ENCODE measurements at regions not wholly inside any gene's neighbourhood (a gene's known extent, or its start where the extent isn't known, plus 50 kb on each side); places are given as distances from the start of the nearest gene placed in this dataset.

DNA sequence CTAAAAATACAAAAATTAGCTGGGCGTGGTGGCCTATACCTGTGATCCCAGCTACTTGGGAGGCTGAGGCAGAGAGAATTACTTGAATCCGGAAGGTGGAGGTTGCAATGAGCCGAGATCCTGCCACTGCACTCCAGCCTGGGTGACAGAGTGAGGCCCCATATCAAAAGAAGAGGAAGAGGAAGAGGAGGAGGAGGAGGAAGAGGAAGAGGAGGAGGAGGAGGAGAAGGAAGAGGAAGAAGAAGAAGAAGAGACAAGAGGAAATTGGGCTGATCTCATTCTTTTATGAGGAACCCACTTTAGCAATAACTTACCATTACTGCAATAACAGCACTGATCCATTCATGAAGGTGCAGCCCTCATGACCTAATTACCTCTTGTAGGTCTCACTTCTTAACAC lies 138.9 kb upstream of the GIMD1 start:
- no peak for DNase-seq

DNA sequence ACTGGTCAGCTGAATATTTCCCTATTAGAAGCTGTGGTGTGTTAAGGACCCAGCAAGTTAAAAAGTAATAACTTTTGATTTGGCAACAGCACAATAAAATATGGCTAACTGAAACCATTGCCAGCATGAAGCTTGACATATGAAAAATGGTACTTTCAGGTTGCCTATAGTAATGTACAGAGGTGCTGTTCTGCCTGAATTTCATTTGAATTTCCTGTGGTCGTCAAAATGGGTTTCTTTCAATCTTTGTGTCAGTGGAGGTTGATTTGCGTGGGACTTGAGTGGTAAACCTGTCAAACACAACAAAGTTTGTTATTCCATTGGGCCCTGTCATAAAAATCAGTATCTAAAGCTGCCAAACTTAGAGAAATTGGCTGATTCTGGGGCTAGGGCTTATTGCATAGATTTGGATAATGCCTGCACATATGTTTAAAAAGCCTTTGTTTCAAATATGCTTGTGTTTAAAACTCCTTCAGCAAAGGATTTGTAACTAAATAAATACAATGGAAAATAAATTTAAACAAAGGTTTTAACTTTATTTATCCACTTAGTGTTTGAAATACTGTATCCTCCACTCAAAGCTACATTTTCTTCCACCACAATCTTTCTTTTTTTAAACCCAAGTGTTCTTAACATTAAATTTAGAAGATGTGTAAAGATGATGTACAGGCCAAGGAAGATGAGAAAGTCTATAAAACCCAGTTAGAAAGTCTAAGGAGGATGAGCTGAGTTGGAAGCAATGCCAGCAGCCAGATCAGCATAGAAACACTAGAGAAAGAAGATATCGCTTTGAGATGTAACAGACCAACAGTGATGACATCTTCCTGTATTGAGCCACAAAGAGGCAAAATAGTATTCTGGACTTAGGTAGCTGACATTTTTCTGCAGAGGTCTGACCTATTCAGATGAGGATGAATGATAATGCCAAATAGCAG lies 134.8 kb upstream of the GIMD1 start:
- DNase-seq: no peak

DNA sequence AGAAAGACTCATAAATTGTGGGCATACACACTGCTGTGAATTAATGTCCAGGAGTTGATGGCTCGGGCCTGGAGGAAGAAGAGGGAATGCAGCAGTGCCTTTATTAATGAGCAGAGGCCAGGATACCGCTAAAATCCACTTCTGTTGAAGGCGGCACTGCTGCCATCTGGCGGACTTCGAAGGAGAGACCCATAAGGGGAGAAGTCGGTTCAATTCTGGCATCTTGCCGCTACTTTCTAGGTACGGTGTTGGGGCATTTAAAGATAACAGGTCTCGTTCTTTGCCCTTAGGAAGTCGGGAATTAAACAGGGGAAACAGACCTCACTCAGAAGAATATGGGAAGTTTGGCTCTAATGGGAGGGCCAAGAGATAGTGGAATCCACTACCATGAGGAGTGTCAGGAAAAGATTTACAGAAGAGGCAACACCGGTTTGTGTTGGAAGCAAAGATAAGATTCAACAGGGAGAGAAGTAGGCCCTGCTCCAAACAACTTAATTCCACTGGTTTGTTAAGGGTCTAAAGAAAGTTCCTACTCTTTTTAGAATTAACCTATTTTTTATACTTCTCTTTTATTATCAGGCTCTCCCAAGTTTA lies 133.6 kb upstream of the GIMD1 start:
- DNase-seq: peak; percentile 0

DNA sequence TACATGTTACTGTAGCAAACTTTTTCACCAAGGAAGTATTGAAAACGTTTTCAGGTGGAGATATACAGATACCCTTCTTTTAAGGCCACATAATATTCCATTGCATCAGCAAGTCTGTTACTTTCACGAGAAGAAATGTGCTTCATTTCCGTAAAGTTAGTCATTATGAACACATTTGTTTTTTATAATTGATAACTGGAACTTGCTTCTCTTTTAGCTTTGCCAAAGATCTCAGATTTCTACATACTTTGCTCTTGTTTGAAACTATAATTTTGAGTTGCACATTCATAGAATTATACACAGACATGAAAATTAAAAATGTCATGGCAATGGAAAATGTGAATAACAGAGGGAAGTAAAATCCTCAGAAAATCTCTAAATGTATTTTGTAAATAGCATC lies 128.7 kb upstream of the GIMD1 start:
- no peak for DNase-seq

DNA sequence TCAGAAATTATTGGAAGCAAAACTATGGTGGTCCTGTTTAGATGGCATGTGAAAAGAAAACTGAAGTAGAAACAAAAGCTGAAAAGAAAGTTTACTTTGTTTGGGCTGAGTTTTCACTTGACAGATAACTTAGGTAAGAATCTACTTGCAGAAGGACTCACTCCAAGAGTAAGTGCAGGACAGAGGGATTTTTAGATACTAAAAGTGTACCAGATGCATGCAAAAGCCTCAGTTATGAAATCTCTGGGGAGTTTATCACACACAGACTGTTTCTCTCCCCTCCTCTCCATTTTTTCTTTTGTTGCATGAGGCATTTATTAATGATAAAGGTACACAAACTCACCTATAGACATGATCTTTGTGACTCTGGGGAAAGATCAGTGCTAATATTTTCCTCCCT lies 127.5 kb upstream of the GIMD1 start:
- no peak for DNase-seq

DNA sequence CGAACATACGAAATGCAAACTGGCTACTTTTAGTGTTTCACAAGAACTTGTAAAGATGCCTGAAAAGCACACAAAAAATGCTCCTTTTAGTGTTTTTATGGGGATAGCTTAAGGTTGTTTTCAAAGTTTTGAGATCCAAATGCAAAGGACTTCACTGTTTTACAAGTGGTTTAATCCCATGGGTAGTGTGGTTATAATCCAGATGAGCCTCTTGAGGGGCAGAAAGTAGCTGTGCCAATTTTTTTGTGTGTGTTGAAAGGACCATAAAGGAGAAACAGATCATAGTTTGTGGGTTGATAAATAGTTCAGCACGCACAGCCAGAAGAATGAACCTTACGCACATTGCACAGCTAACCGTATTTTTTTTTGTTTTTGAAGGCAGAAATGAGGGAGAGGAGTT lies 126.9 kb upstream of the GIMD1 start:
- no peak for DNase-seq

DNA sequence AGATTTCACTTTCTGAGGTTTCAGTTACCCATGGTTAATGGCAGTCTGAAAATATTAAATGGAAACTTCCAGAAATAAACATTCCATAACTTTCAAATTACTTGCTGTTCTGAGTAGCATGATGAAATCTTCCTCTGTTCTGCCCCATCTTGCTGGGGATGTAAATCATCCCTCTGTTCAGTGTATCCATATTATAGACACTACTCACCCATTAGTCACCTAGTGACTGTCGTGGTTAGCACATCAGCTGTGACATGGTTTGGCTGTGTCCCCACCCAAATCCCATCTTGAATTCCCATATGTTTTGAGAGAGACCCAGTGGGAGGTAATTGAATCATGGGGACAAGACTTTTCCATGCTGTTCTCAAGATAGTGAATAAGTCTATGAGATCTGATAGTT lies 125.5 kb upstream of the GIMD1 start:
- DNase-seq: no peak

DNA sequence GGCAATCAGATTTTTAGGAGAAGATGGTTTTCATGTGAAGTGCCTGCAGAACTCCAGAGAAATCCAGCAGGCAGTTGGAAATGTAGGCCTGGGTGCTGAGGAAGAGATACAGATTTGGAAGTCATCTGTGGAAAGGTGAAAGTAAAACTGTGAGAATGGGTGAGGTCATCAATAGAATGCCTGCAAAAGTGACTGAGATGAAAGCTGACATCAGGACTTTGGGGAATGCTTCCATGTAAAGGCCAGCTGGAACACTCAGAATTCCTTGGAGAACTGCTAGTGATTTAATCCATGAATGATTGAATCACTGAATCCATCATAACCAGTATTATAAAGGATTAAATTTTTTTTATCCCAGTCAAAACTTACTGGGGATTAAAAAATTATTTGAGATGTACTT lies 124.5 kb upstream of the GIMD1 start:
- DNase-seq: no peak

DNA sequence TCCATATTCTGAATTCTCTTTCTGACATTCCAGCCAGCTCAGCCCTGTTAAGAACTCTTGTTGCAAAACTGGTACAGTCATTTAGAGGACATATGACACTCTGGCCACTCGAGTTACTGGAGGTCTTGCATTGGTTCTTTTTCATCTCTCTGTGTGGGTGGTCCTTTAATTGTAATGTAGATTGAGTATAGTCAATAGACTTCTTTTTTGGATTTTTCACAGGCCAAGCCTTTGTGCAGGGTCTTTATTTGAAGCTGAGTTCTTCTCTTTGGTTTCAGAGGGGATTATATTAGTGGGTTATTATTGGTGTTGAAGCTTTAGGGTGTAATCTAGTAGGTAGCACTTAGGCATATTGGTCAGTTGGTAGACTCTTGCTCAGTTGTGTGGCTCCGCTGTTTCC lies 118.0 kb upstream of the GIMD1 start:
- DNase-seq: no peak

DNA sequence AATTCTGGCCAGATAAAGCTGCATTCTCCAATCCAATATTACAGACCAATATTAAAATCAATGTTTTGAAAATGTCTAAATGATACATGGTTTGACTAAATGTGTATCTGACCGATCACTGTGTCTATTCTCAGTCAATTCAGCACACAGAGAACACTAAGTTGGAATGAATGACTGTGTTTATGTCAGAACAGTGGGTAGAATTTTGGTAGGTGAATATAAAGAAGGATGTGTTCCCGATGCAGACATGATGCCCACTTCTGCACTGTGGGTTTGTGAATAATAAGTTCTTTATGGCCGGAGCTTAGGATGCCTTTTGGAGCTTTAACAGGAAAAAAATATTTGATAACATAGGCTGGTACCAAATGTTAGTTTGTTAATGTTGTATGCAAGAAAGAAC lies 113.2 kb upstream of the GIMD1 start:
- DNase-seq: no peak

DNA sequence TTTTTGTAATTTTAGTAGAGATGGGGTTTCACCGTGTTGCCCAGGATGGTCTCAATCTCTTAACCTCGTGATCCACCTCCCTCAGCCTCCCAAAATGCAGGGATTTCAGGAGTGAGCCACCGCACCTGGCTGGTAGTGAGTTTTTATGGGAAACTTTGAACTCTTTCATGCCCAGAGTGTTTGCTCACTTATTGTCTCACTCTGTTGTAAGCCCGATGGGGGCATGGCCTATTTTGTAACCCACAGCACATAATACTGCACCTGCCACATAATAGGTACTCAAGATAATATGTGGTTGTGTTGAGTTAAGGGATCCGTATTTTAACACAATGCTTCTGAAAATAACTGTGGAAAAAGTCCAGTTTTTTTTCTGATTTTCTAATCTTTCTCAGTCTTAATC lies 109.6 kb upstream of the GIMD1 start:
- peak; percentile 0 for DNase-seq

DNA sequence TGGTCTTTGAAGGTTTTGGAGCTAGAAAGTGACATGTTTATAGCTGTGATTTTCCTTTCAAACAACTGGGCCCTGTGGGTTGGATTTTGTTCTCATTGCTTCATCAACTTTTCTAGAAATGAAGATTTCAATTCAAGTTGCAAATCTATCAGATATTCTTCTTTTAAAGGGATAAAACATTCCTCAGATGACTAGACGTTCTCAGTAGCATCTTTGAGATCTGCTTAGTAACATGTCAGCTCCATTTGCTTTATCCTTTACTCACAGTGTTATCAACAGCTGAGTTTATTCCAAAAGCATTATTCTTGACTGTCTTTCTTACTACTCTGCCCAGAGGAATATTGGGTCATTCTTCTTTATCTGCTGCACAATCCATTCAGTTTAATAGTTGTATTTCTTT lies 108.2 kb upstream of the GIMD1 start:
- DNase-seq: no peak

DNA sequence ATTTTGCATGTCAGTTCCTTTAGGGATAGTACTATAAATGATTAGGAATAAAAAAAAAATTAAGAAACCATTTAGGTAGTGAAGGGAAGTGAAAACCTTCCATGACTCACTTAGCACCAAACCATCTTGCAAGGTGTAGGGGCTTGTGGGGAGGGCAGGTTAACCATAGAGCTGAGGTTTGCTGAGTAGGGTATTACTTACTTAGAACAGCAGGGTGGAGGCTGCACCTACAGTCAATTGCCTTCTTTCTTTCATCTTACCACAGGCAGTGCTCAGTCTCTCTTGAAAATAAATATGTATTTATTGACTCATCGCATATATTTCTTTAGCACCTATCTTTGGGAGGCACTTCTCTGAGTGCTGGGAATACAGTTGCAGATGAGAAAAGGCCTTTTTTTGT lies 104.9 kb upstream of the GIMD1 start:
- DNase-seq: no peak

DNA sequence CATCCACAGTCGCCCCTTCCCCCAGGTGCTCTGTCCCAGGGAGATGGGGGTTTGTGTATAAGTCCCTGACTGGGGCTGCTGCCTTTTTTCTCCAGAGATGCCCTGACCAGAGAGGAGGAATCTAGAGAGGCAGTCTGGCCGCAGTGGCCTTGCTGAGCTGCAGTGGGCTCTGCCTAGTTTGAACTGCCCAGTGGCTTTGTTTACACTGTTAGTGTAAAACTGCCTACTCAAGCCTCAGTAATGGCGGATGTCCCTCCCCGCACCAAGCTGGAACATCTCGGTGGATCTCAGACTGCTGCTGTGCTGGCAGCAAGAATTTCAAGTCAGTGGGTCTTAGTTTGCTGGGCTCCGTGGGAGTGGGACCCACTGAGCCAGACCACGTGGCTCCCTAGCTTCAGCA lies 102.6 kb upstream of the GIMD1 start:
- no peak for DNase-seq

DNA sequence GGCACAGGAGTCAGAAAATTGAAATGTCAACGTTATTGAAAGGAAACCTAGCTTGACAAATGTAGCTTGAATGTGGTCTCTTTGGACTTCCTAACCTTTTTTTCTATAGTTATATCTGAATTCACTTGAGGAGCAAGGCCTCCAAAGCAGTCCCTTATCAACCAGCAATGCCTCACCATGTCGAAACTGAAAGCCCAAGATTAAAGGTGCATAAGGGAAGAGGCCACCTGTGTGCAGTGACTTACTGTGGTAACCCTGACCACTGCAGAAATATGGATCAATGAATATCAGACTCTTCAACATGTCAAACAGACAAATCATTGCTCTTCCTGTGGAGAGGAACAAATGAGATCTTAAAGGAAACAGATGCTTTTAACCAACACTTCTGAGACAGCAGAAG lies 95.0 kb upstream of the GIMD1 start:
- no peak for DNase-seq

DNA sequence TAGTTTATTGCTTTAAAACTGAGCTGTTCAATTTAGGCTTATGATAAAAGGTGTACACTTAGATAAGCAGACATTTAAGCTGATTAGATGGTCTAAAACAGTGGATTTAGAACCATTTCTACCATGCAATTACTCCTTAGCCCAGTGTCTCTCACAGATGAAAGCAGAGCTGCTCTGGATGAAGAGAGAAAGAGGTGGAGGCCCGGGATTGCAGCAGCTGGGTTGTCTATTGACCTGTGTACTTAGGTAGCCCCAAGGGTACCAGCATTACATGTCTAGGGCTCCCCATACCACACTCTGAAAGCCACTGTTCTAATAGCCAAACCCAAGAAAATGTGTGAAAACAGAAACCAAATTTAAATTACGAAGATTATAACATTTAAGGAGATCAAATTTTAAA lies 86.0 kb upstream of the GIMD1 start:
- no peak for DNase-seq

DNA sequence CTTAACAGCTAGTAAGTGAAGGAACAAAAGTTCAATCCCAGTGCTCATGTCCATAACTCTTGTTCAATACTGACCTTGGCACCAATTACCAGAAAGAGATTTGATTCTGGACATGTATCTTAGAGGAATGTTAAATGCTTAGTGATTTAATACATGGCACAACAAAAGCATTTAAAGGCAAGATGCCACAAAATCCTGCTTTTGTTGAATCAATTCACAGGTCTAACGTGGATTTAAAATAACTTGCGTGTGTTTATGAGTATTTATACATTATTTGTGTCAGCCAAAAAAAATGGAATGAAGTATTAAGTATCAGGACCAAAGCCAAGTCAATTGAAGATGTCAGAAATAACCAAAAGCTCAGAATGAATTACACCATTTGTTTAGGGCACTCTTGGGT lies 85.4 kb upstream of the GIMD1 start:
- DNase-seq: no peak

DNA sequence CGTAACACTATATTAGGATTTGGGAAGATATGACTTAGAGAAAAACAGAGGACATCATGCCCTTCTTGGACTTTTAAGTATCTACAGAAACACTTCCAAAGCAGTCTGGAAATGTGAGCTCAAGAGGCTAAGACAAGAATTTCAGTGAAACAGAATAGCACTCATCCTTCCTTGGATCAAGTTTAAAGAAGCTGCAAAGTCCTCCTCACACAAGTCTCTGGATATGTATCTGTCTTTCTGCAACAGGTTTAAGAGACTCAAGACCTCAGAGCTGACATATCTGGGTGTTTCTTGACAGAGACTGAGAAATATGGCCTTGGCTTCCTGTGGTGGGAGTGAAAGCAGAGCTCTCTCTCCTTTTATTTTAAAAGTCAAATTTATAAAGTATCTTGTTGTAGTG lies 82.5 kb upstream of the GIMD1 start:
- no peak for DNase-seq

DNA sequence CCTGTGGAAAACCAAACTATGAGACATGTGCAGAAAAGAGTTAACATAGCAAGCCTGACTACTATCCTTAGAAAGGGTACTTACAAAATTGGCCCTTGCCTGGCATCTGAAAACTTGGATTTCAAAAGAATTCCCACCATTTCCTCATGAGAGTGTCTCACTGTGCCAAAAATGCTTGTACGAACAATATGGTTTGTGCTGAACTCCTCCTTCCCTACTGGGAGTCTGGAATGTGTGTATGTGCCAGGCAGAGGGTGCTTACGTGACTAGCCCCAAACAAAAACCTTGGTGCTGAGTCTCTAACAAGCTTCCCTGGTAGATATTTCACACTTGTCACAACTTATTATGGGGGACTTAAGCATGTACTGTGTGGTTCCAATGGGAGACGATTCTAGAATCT lies 81.7 kb upstream of the GIMD1 start:
- DNase-seq: no peak

DNA sequence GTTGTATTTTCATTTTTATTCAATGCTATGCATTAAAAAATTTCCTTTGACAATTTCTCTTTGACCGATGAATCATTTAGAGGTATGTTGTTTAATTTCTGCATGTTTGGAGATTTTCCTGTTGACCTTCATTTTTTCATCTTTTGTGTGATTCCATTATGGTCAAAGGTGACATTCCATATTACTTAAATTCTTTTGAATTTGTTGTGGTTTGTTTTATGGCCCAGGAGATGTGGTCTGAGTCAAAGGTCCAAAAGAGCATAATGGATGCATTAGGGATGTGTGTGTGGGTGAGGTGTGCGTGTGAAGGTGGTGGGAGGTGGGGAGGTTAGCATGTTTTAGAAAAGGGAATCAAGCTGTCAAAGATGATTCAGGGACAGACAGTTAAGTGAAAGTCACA lies 76.0 kb upstream of the GIMD1 start:
- no peak for DNase-seq

DNA sequence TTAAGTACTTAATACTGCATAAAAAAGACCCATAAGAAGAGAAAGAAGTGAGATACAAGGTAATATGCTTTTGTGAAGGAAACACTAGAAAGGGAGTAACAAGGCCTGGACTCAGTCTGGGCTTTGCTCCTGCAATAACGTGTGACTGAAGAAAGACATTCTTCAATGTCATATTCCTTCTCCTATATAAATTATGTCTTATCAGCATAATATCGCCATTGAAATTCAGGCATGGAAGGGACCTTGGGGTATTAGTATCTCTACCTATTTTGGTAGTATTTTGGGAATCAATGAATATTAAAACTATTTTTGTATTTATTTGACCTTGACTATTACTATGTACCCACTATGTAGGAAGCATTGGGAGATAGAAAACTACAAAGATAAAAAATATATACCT lies 62.2 kb upstream of the GIMD1 start:
- no peak for DNase-seq

DNA sequence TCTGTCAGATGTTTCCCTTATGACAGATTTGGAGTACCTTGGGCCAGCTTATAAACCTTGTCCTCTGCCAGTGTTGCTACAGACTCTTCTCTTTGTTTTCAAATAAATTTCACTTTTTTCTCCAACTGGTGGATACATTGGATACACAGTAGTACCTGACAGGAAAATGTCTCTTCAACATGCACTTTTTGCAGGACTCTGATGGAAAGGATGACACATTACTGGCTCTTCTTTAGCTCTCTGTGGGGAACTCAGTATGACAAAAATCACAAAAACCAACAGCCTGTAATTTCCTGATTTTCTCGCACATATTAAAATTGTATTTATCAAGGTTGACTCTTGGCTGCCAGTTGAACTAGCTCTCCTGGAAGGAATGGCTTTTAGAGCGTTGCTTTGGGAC lies 61.3 kb upstream of the GIMD1 start:
- DNase-seq: no peak

DNA sequence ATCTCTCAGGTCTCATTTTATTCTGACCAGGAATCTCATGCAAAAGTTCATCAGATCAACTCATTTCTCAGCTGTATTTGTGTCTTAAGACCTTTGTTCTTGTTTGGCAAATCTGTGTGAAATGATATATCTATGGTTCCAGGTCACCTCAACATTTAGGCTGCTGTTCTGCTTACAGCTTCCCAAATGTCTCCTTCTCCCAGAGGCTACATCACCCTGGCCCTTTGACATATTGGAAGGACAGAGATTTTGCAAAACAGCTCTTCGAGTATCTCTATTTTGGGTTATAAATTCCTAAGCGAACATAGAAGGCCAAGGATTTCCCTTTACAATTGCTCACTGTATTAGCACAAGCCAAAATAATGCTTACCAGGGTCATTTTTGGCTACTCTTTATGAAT lies 57.5 kb upstream of the GIMD1 start:
- no peak for DNase-seq

DNA sequence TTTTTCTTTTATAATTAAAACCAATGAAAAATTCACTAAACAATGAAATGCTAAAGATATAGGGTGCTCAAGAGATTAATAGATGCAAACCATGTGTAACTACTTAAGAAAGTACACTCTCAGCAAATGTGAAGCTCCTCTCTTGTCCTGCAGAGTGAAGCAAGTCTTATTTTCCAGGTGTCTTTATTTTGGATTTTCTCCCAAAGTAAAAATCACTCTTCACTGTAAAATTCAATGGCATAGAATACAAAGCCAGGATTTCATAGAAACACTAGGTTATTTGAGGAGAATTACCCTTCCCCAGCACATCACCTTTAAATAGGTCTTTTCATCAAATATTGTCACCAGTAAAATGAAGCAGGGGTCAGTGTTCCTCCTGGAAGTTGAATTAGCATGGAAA lies 57.0 kb upstream of the GIMD1 start:
- DNase-seq: no peak

DNA sequence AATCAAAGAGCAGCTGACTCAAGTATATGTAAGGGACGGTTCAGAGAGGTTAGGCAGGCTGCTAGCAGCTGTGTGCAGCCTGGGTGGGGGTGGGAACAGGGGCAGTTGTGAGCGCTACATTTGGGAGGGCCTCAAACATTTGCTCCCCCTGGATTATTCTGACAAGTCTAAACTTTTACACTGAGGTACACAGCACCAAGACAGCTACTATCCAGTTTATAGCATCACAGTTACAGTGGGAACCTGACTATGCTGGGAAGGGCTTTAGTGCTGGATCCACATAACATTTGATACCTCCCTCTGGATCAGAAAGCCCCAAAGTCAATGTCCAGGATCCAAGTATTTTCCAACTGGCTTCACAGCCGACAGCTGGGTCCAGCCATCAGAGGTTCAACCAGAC lies 55.8 kb upstream of the GIMD1 start:
- no peak for DNase-seq
